IMR-90 (cell line): ENCODE measurements at regions not wholly inside any gene's neighbourhood (a gene's known extent, or its start where the extent isn't known, plus 50 kb on each side); places are given as distances from the start of the nearest gene placed in this dataset.

ENCODE experiments used
- ATAC-seq: fragments of 200-7000 bp; cut with Tn5 transposase; 2 replicates; pipeline ENCODE4 v1.9.1; 2020; ENCODE audit warnings: low read depth, mild to moderate bottlenecking, moderate library complexity
- BruUV-seq: library from RNA; stranded (reverse); fragments of 400-500 nt; replicated peaks from 2 replicates; lab custom pipeline; 2021; lab: Mats Ljungman, UMichigan
- CTCF ChIA-PET: fragments of 300-600 bp; formaldehyde crosslinking; extraction: SDS; loops from one replicate; lab custom pipeline; 2021; ENCODE audit warnings: antibody characterized with exemption; lab: Yijun Ruan, JAX
- POLR2A ChIA-PET: fragments of 300-600 bp; sonication (Branson Sonifier 250); formaldehyde crosslinking; loops from one replicate; lab custom pipeline; 2022; ENCODE audit warnings: antibody characterized with exemption; ENCODE audit not compliant: unreplicated experiment; lab: Charles Lee
- DNase-seq: peaks from one replicate; pipeline ENCODE4 v3.0.0; 2013
- H2AFZ ChIP-seq: replicated peaks from 2 replicates; pipeline ENCODE3; 2013; ENCODE audit warnings: low read length, mild to moderate bottlenecking; ENCODE audit not compliant: poor library complexity
- H2AK5ac ChIP-seq: 2 replicates; pipeline ENCODE4 v1.6.1; 2013; ENCODE audit warnings: low read depth, low read length, inconsistent platforms
- H2AK9ac ChIP-seq: replicated peaks from 2 replicates; pipeline ENCODE3; 2013; ENCODE audit warnings: mild to moderate bottlenecking, low read depth, low read length, moderate library complexity; ENCODE audit not compliant: poor library complexity
- H2BK120ac ChIP-seq: 2 replicates; pipeline ENCODE4 v1.6.1; 2013; ENCODE audit warnings: low read depth, low read length, inconsistent platforms
- H2BK15ac ChIP-seq: 3 replicates; pipeline ENCODE4 v1.6.1; 2013; ENCODE audit warnings: low read depth, low read length, inconsistent platforms
- H2BK20ac ChIP-seq: 2 replicates; pipeline ENCODE4 v1.6.1; 2013; ENCODE audit warnings: low read depth, mild to moderate bottlenecking, inconsistent platforms, low read length, moderate library complexity
- H2BK5ac ChIP-seq: 2 replicates; pipeline ENCODE4 v1.6.1; 2013; ENCODE audit warnings: mild to moderate bottlenecking, low read depth, low read length, inconsistent platforms; ENCODE audit not compliant: poor library complexity, severe bottlenecking
- H3K14ac ChIP-seq: replicated peaks from 2 replicates; pipeline ENCODE4 v1.6.1; 2013; ENCODE audit warnings: low read depth, low read length, inconsistent platforms
- H3K18ac ChIP-seq: 2 replicates; pipeline ENCODE4 v1.6.1; 2013; ENCODE audit warnings: low read depth, low read length, control low read depth
- H3K23ac ChIP-seq: 2 replicates; pipeline ENCODE4 v1.6.1; 2013; ENCODE audit warnings: low read depth, low read length, inconsistent platforms
- H3K27ac ChIP-seq: 2 replicates; pipeline ENCODE4 v1.5.1; 2013; ENCODE audit warnings: mild to moderate bottlenecking, control low read depth, low read length; ENCODE audit not compliant: insufficient read depth
- H3K27me3 ChIP-seq: 2 replicates; pipeline ENCODE4 v1.6.1; 2013; ENCODE audit warnings: low read length; ENCODE audit not compliant: control insufficient read depth, insufficient read depth
- H3K36me3 ChIP-seq: 2 replicates; pipeline ENCODE4 v1.6.1; 2013; ENCODE audit warnings: low read length, mixed read lengths; ENCODE audit not compliant: control insufficient read depth, insufficient read depth
- H3K4ac ChIP-seq: 2 replicates; pipeline ENCODE4 v1.6.1; 2013; ENCODE audit warnings: low read depth, low read length, inconsistent platforms
- H3K4me1 ChIP-seq: 2 replicates; pipeline ENCODE4 v1.6.1; 2013; ENCODE audit warnings: low read length, mixed read lengths; ENCODE audit not compliant: control insufficient read depth, insufficient read depth
- H3K4me2 ChIP-seq: 2 replicates; pipeline ENCODE4 v1.6.1; 2013; ENCODE audit warnings: low read depth, mild to moderate bottlenecking, control low read depth, low read length, moderate library complexity
- H3K4me3 ChIP-seq: 2 replicates; pipeline ENCODE4 v1.5.1; 2013; ENCODE audit warnings: low read depth, mild to moderate bottlenecking, control low read depth, low read length, moderate library complexity; ENCODE audit not compliant: insufficient read depth
- H3K56ac ChIP-seq: 2 replicates; pipeline ENCODE4 v1.6.1; 2013; ENCODE audit warnings: low read length, inconsistent platforms; ENCODE audit not compliant: insufficient read depth; ENCODE audit errors: extremely low read depth
- H3K79me1 ChIP-seq, 2 experiments: 2 replicates each; pipeline ENCODE4 v1.6.1; 2013; ENCODE audit warnings: low read length in 2 of 2, inconsistent platforms in 1 of 2, low read depth in 1 of 2
- H3K9ac ChIP-seq: 2 replicates; pipeline ENCODE4 v1.6.1; 2013; ENCODE audit warnings: low read depth, low read length, control low read depth
- H3K9me1 ChIP-seq: 2 replicates; pipeline ENCODE4 v1.6.1; 2013; ENCODE audit warnings: low read length, inconsistent platforms; ENCODE audit not compliant: insufficient read depth
- H3K9me3 ChIP-seq: 2 replicates; pipeline ENCODE4 v1.6.1; 2013; ENCODE audit warnings: low read length; ENCODE audit not compliant: control insufficient read depth, insufficient read depth
- H4K20me1 ChIP-seq: 2 replicates; pipeline ENCODE4 v1.6.1; 2013; ENCODE audit warnings: low read length, inconsistent platforms; ENCODE audit not compliant: insufficient read depth
- H4K5ac ChIP-seq: 2 replicates; pipeline ENCODE4 v1.6.1; 2013; ENCODE audit warnings: mild to moderate bottlenecking, low read depth, low read length, control low read depth
- H4K8ac ChIP-seq, 2 experiments: 2 replicates each; pipeline ENCODE4 v1.6.1; 2013; ENCODE audit warnings: low read depth in 2 of 2, low read length in 2 of 2, control low read depth in 1 of 2, inconsistent platforms in 1 of 2
- H4K91ac ChIP-seq: 2 replicates; pipeline ENCODE4 v1.6.1; 2013; ENCODE audit warnings: low read depth, low read length, inconsistent platforms; ENCODE audit not compliant: insufficient read depth
- BHLHE40 ChIP-seq: fragments of 150-350 bp; IDR thresholded peaks from 2 replicates; pipeline ENCODE4 v1.6.1; 2016; ENCODE audit warnings: mild to moderate bottlenecking, low read depth, low read length
- CEBPB ChIP-seq: IDR thresholded peaks from 2 replicates; pipeline ENCODE4 v1.6.1; 2012; ENCODE audit warnings: low read depth, low read length, improper control_type of control experiment
- CHD1 ChIP-seq: IDR thresholded peaks from 2 replicates; pipeline ENCODE4 v1.6.1; 2012; ENCODE audit warnings: low read depth, low read length, improper control_type of control experiment
- CTCF ChIP-seq: conservative IDR thresholded peaks from 2 replicates; pipeline ENCODE4 v1.5.1; 2012; ENCODE audit warnings: mild to moderate bottlenecking, low read depth, low read length, improper control_type of control experiment
- ELK1 ChIP-seq: fragments of 150-350 bp; IDR thresholded peaks from 2 replicates; pipeline ENCODE4 v1.6.1; 2016; ENCODE audit warnings: low read depth, mild to moderate bottlenecking, low read length, moderate library complexity, borderline replicate concordance
- FOS ChIP-seq: fragments of 150-350 bp; IDR thresholded peaks from 2 replicates; pipeline ENCODE4 v1.6.1; 2016; ENCODE audit warnings: low read depth, low read length
- MAFK ChIP-seq: IDR thresholded peaks from 2 replicates; pipeline ENCODE4 v1.6.1; 2012; ENCODE audit warnings: low read depth, low read length, improper control_type of control experiment
- MAZ ChIP-seq: IDR thresholded peaks from 2 replicates; pipeline ENCODE4 v1.6.1; 2012; ENCODE audit warnings: low read depth, mild to moderate bottlenecking, low read length, improper control_type of control experiment, moderate library complexity, borderline replicate concordance
- MXI1 ChIP-seq: IDR thresholded peaks from 2 replicates; pipeline ENCODE4 v1.6.1; 2012; ENCODE audit warnings: low read depth, mild to moderate bottlenecking, low read length, moderate library complexity, borderline replicate concordance
- NFE2L2 ChIP-seq: fragments of 150-350 bp; IDR thresholded peaks from 2 replicates; pipeline ENCODE4 v1.6.1; 2016; ENCODE audit warnings: low read depth, mild to moderate bottlenecking, low read length
- POLR2A ChIP-seq: IDR thresholded peaks from 2 replicates; pipeline ENCODE4 v1.6.1; 2012; ENCODE audit warnings: mild to moderate bottlenecking, low read depth, low read length
- RAD21 ChIP-seq: IDR thresholded peaks from 2 replicates; pipeline ENCODE4 v1.6.1; 2012; ENCODE audit warnings: low read length, improper control_type of control experiment
- RCOR1 ChIP-seq: IDR thresholded peaks from 2 replicates; pipeline ENCODE4 v1.6.1; 2012; ENCODE audit warnings: mild to moderate bottlenecking, low read length, improper control_type of control experiment; ENCODE audit not compliant: insufficient replicate concordance
- RFX5 ChIP-seq: IDR thresholded peaks from 2 replicates; pipeline ENCODE4 v1.8.0; 2012; ENCODE audit warnings: low read depth, mild to moderate bottlenecking, low read length, moderate library complexity
- SMC3 ChIP-seq: fragments of 150-350 bp; IDR thresholded peaks from 2 replicates; pipeline ENCODE4 v1.6.1; 2016; ENCODE audit warnings: low read depth, mild to moderate bottlenecking, antibody characterized with exemption, low read length, moderate library complexity
- USF2 ChIP-seq: fragments of 150-350 bp; IDR thresholded peaks from 2 replicates; pipeline ENCODE4 v1.6.1; 2017; ENCODE audit warnings: mild to moderate bottlenecking, antibody characterized with exemption, low read length, low read depth
- dilution Hi-C: fragments of 300-500 bp; cut with HindIII; formaldehyde crosslinking; loops from one replicate; pipeline ENCODE4 v1.14.3; 2018; ENCODE audit warnings: low sequenced_read_pairs; ENCODE audit not compliant: unreplicated experiment
- in situ Hi-C: fragments of 300-500 bp; cut with MboI; formaldehyde crosslinking; loops from 3 replicates; pipeline ENCODE4 v1.14.3; 2019; ENCODE audit warnings: low sequenced_read_pairs, inconsistent platforms, mixed read lengths
- intact Hi-C: fragments of 100-400 bp; cut with micrococcal nuclease; formaldehyde crosslinking; loops from 2 replicates; pipeline ENCODE4 v1.10.0; 2022

- POLR2A ChIA-PET, result no interaction called here
Measured at GRCh38 chr6:80623066-80623815, 516.8 kb downstream of the BCKDHB start.

More at GRCh38 chr6:80623066-80623815, 516.8 kb downstream of the BCKDHB start:
- H3K4me1 ChIP-seq, result no peaks in the 10 kb centered on the region
- in situ Hi-C loops (no loop called here), intact Hi-C loops (no loop called here), dilution Hi-C loops (no loop called here)
- no peak overlapping the region for H3K56ac ChIP-seq
- H4K91ac ChIP-seq, result no peak overlapping the region
- no peak overlapping the region for H4K5ac ChIP-seq
- no peak overlapping the region for H2BK15ac ChIP-seq
- H3K4me2 ChIP-seq, result no peak overlapping the region
- H3K14ac ChIP-seq, result no peak overlapping the region
- no peak overlapping the region for H3K18ac ChIP-seq
- no peak for ATAC-seq
- no peak overlapping the region for H2BK5ac ChIP-seq
- no peak overlapping the region for H2BK20ac ChIP-seq
- H2AFZ ChIP-seq, result no peak overlapping the region
- H2AK9ac ChIP-seq, result no peak overlapping the region
- no peak overlapping the region for H3K4me3 ChIP-seq
- H3K23ac ChIP-seq, result no peak overlapping the region
- H3K79me1 ChIP-seq, result no peaks in the 10 kb centered on the region
- no peak overlapping the region for H2AK5ac ChIP-seq
- H3K4ac ChIP-seq, result no peak overlapping the region
- no TSS peak for BruUV-seq
- no peaks in the 10 kb centered on the region for H3K9me1 ChIP-seq
- no peak overlapping the region for H2BK120ac ChIP-seq
- no peak overlapping the region for H3K9ac ChIP-seq
- H3K36me3 ChIP-seq, result no peaks in the 10 kb centered on the region
- H4K20me1 ChIP-seq, result no peaks in the 10 kb centered on the region
- TF ChIP-seq RCOR1, result no peak
- TF ChIP-seq MAZ, result no peak
- no peak for TF ChIP-seq CTCF
- no peak for TF ChIP-seq ELK1
- TF ChIP-seq USF2, result no peak
- no peak for TF ChIP-seq MXI1
- no peak for TF ChIP-seq BHLHE40
- no peak for TF ChIP-seq MAFK
- TF ChIP-seq CHD1, result no peak
- no peak for TF ChIP-seq CEBPB
- no peak for TF ChIP-seq NFE2L2
- no peak for TF ChIP-seq SMC3
- TF ChIP-seq RAD21, result no peak
- no peak for TF ChIP-seq RFX5
- TF ChIP-seq POLR2A, result no peak
- no peak for TF ChIP-seq FOS
- H3K27ac ChIP-seq, result no peak overlapping the region
- H3K9me3 ChIP-seq, result 0 out of 2 replicates have a peak, but pooled peaks cover 2% of the 10 kb centered on the region
- no peak overlapping the region for H4K8ac ChIP-seq
- no peak for DNase-seq
- no peaks in the 10 kb centered on the region for H3K27me3 ChIP-seq
- CTCF ChIA-PET, result no interaction called here
